Esophagus muscularis mucosa (tissue), 4 donors: ENCODE measurements at regions not wholly inside any gene's neighbourhood (a gene's known extent, or its start where the extent isn't known, plus 50 kb on each side); places are given as distances from the start of the nearest gene placed in this dataset.

Experiments used
- EP300 ChIP-seq: sonication (generic); formaldehyde crosslinking; IDR thresholded peaks from one replicate; pipeline ENCODE4 v1.6.1; 2017; ENCODE audit warnings: antibody characterized with exemption
- POLR2A ChIP-seq: fragments of 450-650 bp; IDR thresholded peaks from one replicate; pipeline ENCODE4 v1.6.1; 2017; ENCODE audit warnings: antibody characterized with exemption, moderate library complexity, mild to moderate bottlenecking, low read depth
- POLR2AphosphoS5 ChIP-seq, 2 donors: sonication (generic); formaldehyde crosslinking; IDR thresholded peaks; one replicate each; pipeline ENCODE4 v1.6.1; 2017; ENCODE audit warnings: antibody characterized with exemption in 2 of 2
- TF ChIP-seq, protein P1 (sequence below), 3 experiments: fragments of 200-600 bp in 2 of 3; fragments of 450-650 bp in 1 of 3; sonication (generic) in 2 of 3; IDR thresholded peaks; one replicate each; pipeline ENCODE4 v1.5.1; 2017 to 2019; ENCODE audit warnings: antibody characterized with exemption in 3 of 3, mild to moderate bottlenecking in 2 of 3, moderate library complexity in 1 of 3

GRCh38 chr10:42421812-42422211, 216.6 kb downstream of the ZNF33B start:
- TF ChIP-seq, protein P1, sequence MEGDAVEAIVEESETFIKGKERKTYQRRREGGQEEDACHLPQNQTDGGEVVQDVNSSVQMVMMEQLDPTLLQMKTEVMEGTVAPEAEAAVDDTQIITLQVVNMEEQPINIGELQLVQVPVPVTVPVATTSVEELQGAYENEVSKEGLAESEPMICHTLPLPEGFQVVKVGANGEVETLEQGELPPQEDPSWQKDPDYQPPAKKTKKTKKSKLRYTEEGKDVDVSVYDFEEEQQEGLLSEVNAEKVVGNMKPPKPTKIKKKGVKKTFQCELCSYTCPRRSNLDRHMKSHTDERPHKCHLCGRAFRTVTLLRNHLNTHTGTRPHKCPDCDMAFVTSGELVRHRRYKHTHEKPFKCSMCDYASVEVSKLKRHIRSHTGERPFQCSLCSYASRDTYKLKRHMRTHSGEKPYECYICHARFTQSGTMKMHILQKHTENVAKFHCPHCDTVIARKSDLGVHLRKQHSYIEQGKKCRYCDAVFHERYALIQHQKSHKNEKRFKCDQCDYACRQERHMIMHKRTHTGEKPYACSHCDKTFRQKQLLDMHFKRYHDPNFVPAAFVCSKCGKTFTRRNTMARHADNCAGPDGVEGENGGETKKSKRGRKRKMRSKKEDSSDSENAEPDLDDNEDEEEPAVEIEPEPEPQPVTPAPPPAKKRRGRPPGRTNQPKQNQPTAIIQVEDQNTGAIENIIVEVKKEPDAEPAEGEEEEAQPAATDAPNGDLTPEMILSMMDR (IDR thresholded peaks at IDR 0.05), result no peak
- TF ChIP-seq POLR2AphosphoS5 (IDR thresholded peaks at IDR 0.05) (no peak), POLR2A (no peak), EP300 (no peak)
